H1 (cell line): ENCODE measurements at regions not wholly inside any gene's neighbourhood (a gene's known extent, or its start where the extent isn't known, plus 50 kb on each side); places are given as distances from the start of the nearest gene placed in this dataset.

Experiments
- CTCF ChIA-PET: fragments of 300-600 bp; sonication (Branson Sonifier 250); formaldehyde crosslinking; loops from one replicate; lab custom pipeline; 2021; ENCODE audit not compliant: partially characterized antibody; lab: Charles Lee
- POLR2A ChIA-PET: fragments of 300-600 bp; sonication (Branson Sonifier 250); formaldehyde crosslinking; loops from one replicate; lab custom pipeline; 2021; ENCODE audit warnings: inconsistent platforms; ENCODE audit not compliant: partially characterized antibody; lab: Charles Lee
- DNase-seq, 2 experiments: peaks; one replicate each; pipeline versions ENCODE4 v3.0.0 to v3.0.0-alpha.2; 2010 to 2022; ENCODE audit warnings: low spot score in 2 of 2, low read depth in 1 of 2, mixed read lengths in 1 of 2
- FAIRE-seq: peaks from 2 replicates; lab custom pipeline; 2011; peaks lifted over from hg19 to GRCh38; lab: Jason Lieb, UNC
- H2AFZ ChIP-seq: 2 replicates; pipeline ENCODE4 v1.8.1; 2012; ENCODE audit warnings: low read length, inconsistent platforms
- H2AK5ac ChIP-seq: 2 replicates; pipeline ENCODE4 v1.6.1; 2013; ENCODE audit warnings: low read depth, low read length
- H2BK120ac ChIP-seq: replicated peaks from 2 replicates; pipeline ENCODE3; 2013; ENCODE audit warnings: low read depth, low read length, inconsistent platforms
- H2BK12ac ChIP-seq: 2 replicates; pipeline ENCODE4 v1.6.1; 2013; ENCODE audit warnings: low read depth, low read length
- H2BK15ac ChIP-seq: 2 replicates; pipeline ENCODE4 v1.6.1; 2013; ENCODE audit warnings: low read length
- H2BK20ac ChIP-seq: 2 replicates; pipeline ENCODE4 v1.6.1; 2013; ENCODE audit warnings: low read length
- H2BK5ac ChIP-seq: 2 replicates; pipeline ENCODE4 v1.6.1; 2013; ENCODE audit warnings: low read depth, low read length
- H3K14ac ChIP-seq: 2 replicates; pipeline ENCODE4 v1.6.1; 2013; ENCODE audit warnings: inconsistent platforms; ENCODE audit not compliant: insufficient read length
- H3K18ac ChIP-seq: 2 replicates; pipeline ENCODE4 v1.6.1; 2013; ENCODE audit warnings: low read length; ENCODE audit errors: extremely low read depth
- H3K23ac ChIP-seq: 2 replicates; pipeline ENCODE4 v1.6.1; 2013; ENCODE audit warnings: inconsistent platforms; ENCODE audit not compliant: insufficient read length
- H3K23me2 ChIP-seq: 2 replicates; pipeline ENCODE4 v1.6.1; 2013; ENCODE audit warnings: low read depth, low read length
- H3K27ac ChIP-seq: 2 replicates; pipeline ENCODE4 v1.6.1; 2011; ENCODE audit warnings: low read depth, low read length, inconsistent platforms
- H3K27me3 ChIP-seq, 4 experiments: replicated peaks in 1 of 4; 1 replicate in 1 of 4; 2 replicates in 3 of 4; pipeline versions ENCODE4 v1.6.1 to v1.8.1; 2011 to 2013; ENCODE audit warnings: low read length in 3 of 4, mild to moderate bottlenecking in 3 of 4, inconsistent platforms in 2 of 4, mixed read lengths in 2 of 4, moderate library complexity in 1 of 4; ENCODE audit not compliant: control insufficient read depth in 3 of 4, insufficient read depth in 3 of 4; ENCODE audit errors: extremely low read depth in 1 of 4
- H3K36me3 ChIP-seq, 4 experiments: 2 replicates each; pipeline versions ENCODE4 v1.6.1 to v1.8.1; 2011 to 2013; ENCODE audit warnings: mild to moderate bottlenecking in 4 of 4, low read length in 3 of 4, moderate library complexity in 2 of 4, control low read depth in 1 of 4, inconsistent platforms in 1 of 4; ENCODE audit not compliant: insufficient read depth in 4 of 4, control insufficient read depth in 2 of 4
- H3K4ac ChIP-seq: replicated peaks from 2 replicates; pipeline ENCODE3; 2013; ENCODE audit warnings: low read length, low read depth, mixed read lengths, inconsistent platforms; ENCODE audit not compliant: insufficient read length
- H3K4me1 ChIP-seq, 4 experiments: replicated peaks in 1 of 4; 1 replicate in 1 of 4; 2 replicates in 3 of 4; pipeline versions ENCODE4 v1.6.1 to v1.8.1; 2011 to 2013; ENCODE audit warnings: low read length in 3 of 4, inconsistent platforms in 2 of 4, mixed read lengths in 1 of 4; ENCODE audit not compliant: insufficient read depth in 4 of 4, control insufficient read depth in 3 of 4
- H3K4me2 ChIP-seq, 2 experiments: 2 replicates each; pipeline versions ENCODE4 v1.6.1 to v1.8.1; 2011 to 2013; ENCODE audit warnings: low read depth in 2 of 2, low read length in 2 of 2, control low read depth in 1 of 2, inconsistent platforms in 1 of 2, mild to moderate bottlenecking in 1 of 2; ENCODE audit not compliant: insufficient read depth in 1 of 2
- H3K4me3 ChIP-seq, 4 experiments: fragments of 200-600, 300-600 bp in 1 of 4; sonication (generic), shearing (Covaris generic), sonication (Bioruptor Twin) in 1 of 4; 2 replicates each; pipeline versions ENCODE4 v1.5.1 to v1.8.1; 2011 to 2016; ENCODE audit warnings: low read length in 4 of 4, low read depth in 3 of 4, control low read depth in 2 of 4, inconsistent platforms in 2 of 4, mild to moderate bottlenecking in 2 of 4, mixed read lengths in 1 of 4, moderate library complexity in 1 of 4; ENCODE audit not compliant: insufficient read depth in 2 of 4; ENCODE audit errors: extremely low read depth in 1 of 4
- H3K56ac ChIP-seq: replicated peaks from 2 replicates; pipeline ENCODE3; 2013; ENCODE audit warnings: low read depth, mild to moderate bottlenecking, mixed read lengths, low read length, inconsistent platforms; ENCODE audit not compliant: insufficient read length
- H3K79me1 ChIP-seq: 2 replicates; pipeline ENCODE4 v1.6.1; 2013; ENCODE audit warnings: low read depth, low read length, control low read depth
- H3K79me2 ChIP-seq, 2 experiments: 2 replicates each; pipeline versions ENCODE4 v1.6.1 to v1.8.1; 2012 to 2013; ENCODE audit warnings: low read length in 2 of 2, mild to moderate bottlenecking in 2 of 2, inconsistent platforms in 1 of 2; ENCODE audit not compliant: insufficient read depth in 2 of 2, control insufficient read depth in 1 of 2
- H3K9ac ChIP-seq, 4 experiments: replicated peaks in 1 of 4; 1 replicate in 1 of 4; 2 replicates in 3 of 4; pipeline versions ENCODE4 v1.6.1 to v1.8.1; 2011 to 2013; ENCODE audit warnings: low read depth in 3 of 4, low read length in 3 of 4, control low read depth in 2 of 4, mild to moderate bottlenecking in 2 of 4, moderate library complexity in 2 of 4, inconsistent platforms in 1 of 4; ENCODE audit errors: extremely low read depth in 1 of 4
- H3K9me3 ChIP-seq, 2 experiments: 2 replicates each; pipeline versions ENCODE4 v1.6.1 to v1.8.1; 2012 to 2013; ENCODE audit warnings: mild to moderate bottlenecking in 2 of 2, moderate library complexity in 2 of 2, control low read depth in 1 of 2, inconsistent platforms in 1 of 2, low read depth in 1 of 2, low read length in 1 of 2, mixed read lengths in 1 of 2; ENCODE audit not compliant: insufficient read depth in 2 of 2
- H4K20me1 ChIP-seq, 2 experiments: replicated peaks in 1 of 2; 2 replicates each; pipeline versions ENCODE3 to v1.8.1; 2011 to 2013; ENCODE audit warnings: inconsistent platforms in 2 of 2, low read length in 2 of 2, mild to moderate bottlenecking in 1 of 2; ENCODE audit not compliant: insufficient read depth in 2 of 2, control insufficient read depth in 1 of 2
- H4K5ac ChIP-seq: 2 replicates; pipeline ENCODE4 v1.6.1; 2013; ENCODE audit warnings: low read length, low read depth, mixed read lengths, inconsistent platforms; ENCODE audit not compliant: insufficient read length
- H4K8ac ChIP-seq: 2 replicates; pipeline ENCODE4 v1.8.0; 2013; ENCODE audit warnings: mild to moderate bottlenecking, moderate library complexity, low read length, inconsistent platforms; ENCODE audit not compliant: insufficient read depth; ENCODE audit errors: extremely low read depth
- H4K91ac ChIP-seq: replicated peaks from 2 replicates; pipeline ENCODE3; 2013; ENCODE audit warnings: low read length, mixed read lengths, inconsistent platforms; ENCODE audit not compliant: insufficient read length
- PHF8 ChIP-seq: fragments of 200-600 bp; sonication (generic); conservative IDR thresholded peaks from 2 replicates; pipeline ENCODE4 v1.7.1; 2012; ENCODE audit warnings: low read depth, mild to moderate bottlenecking, inconsistent platforms, low read length, moderate library complexity
- WGBS, 2 experiments: shearing (Covaris generic) in 1 of 2; methylation state at CpG; one replicate each; pipeline versions ENCODE4 v1.1.6 to v1.1.7; 2013 to 2015; ENCODE audit warnings: low lambda C conversion rate in 2 of 2, mixed read lengths in 2 of 2, inconsistent platforms in 1 of 2, low coverage in 1 of 2, missing lambda C conversion rate in 1 of 2; ENCODE audit not compliant: insufficient replicate concordance in 2 of 2, insufficient coverage in 1 of 2, insufficient read length in 1 of 2; ENCODE audit errors: extremely low coverage in 1 of 2, missing lambda C conversion rate in 1 of 2; 5-methylcytosine and 5-hydroxymethylcytosine counted together

GRCh38 chr9:16282718-16283117, 587.8 kb downstream of the BNC2 start:
- ChIA-PET POLR2A (no interaction called here), CTCF (interaction anchor here (1.8 kb wide), 1 partner anchor 25 kb away, joined by 5 read pairs; no protein-coding TSS in a partner anchor)
- H3K9me3 ChIP-seq = no peaks in the 10 kb centered on the region
- H3K56ac ChIP-seq = no peak overlapping the region
- H3K4me3 ChIP-seq = no peak overlapping the region
- H3K23me2 ChIP-seq = no peaks in the 10 kb centered on the region
- H3K27me3 ChIP-seq = no peaks in the 10 kb centered on the region
- no peak overlapping the region for H3K9ac ChIP-seq
- no peak for FAIRE-seq
- H2AFZ ChIP-seq = no peak overlapping the region
- no peak overlapping the region for H2BK20ac ChIP-seq
- no peak overlapping the region for H3K23ac ChIP-seq
- no peak for DNase-seq
- no peak overlapping the region for H4K8ac ChIP-seq
- H4K91ac ChIP-seq = no peak overlapping the region
- no peaks in the 10 kb centered on the region for H3K79me2 ChIP-seq
- no peak overlapping the region for H3K18ac ChIP-seq
- H2BK12ac ChIP-seq = no peak overlapping the region
- no peak overlapping the region for H2BK15ac ChIP-seq
- H4K5ac ChIP-seq = no peak overlapping the region
- H2BK5ac ChIP-seq = no peak overlapping the region
- no peaks in the 10 kb centered on the region for H4K20me1 ChIP-seq
- H3K4ac ChIP-seq = no peak overlapping the region
- H3K4me1 ChIP-seq = no peaks in the 10 kb centered on the region
- no peaks in the 10 kb centered on the region for H3K79me1 ChIP-seq
- no peaks in the 10 kb centered on the region for H3K36me3 ChIP-seq
- H3K27ac ChIP-seq = no peak overlapping the region
- no peak overlapping the region for H2BK120ac ChIP-seq
- no peak overlapping the region for H3K14ac ChIP-seq
- 86% methylated on average over 9 of the region's 9 CpGs; no CpG with 5 or more reads in 1 of the 2 experiments for WGBS, 2 experiments
- no peak overlapping the region for H2AK5ac ChIP-seq
- no peak overlapping the region for H3K4me2 ChIP-seq
- TF ChIP-seq PHF8 = no peak
